PC-3 (cell line): ENCODE measurements at regions not wholly inside any gene's neighbourhood (a gene's known extent, or its start where the extent isn't known, plus 50 kb on each side); places are given as distances from the start of the nearest gene placed in this dataset.

Source experiments
- ATAC-seq: fragments of 200-7000 bp; cut with Tn5 transposase; 2 replicates; pipeline ENCODE4 v1.9.1; 2020; ENCODE audit warnings: mild to moderate bottlenecking, moderate library complexity
- BruUV-seq: library from RNA; stranded (reverse); fragments of 400-500 nt; replicated peaks from 2 replicates; lab custom pipeline; 2021; lab: Mats Ljungman, UMichigan
- CTCF ChIA-PET: fragments of 300-600 bp; sonication (Branson Sonifier 250); formaldehyde crosslinking; loops from one replicate; lab custom pipeline; 2022; ENCODE audit warnings: antibody characterized with exemption; lab: Charles Lee
- POLR2A ChIA-PET: fragments of 300-600 bp; sonication (Branson Sonifier 250); formaldehyde crosslinking; loops from one replicate; lab custom pipeline; 2022; ENCODE audit warnings: antibody characterized with exemption; ENCODE audit not compliant: unreplicated experiment; lab: Charles Lee
- DNase-seq: peaks from one replicate; pipeline ENCODE4 v3.0.0-alpha.2; 2015
- H2AFZ ChIP-seq: fragments of 300-600 bp; sonication (generic); 2 replicates; pipeline ENCODE4 v1.6.0; 2016; ENCODE audit warnings: antibody characterized with exemption, low read length
- H3F3A ChIP-seq: fragments of 300-600 bp; sonication (generic); one replicate; pipeline ENCODE4 v1.6.0; 2017; ENCODE audit warnings: antibody characterized with exemption, low read length, control low read depth, mild to moderate bottlenecking; ENCODE audit not compliant: unreplicated experiment
- H3K27ac ChIP-seq: fragments of 300-600 bp; sonication (generic); 2 replicates; pipeline ENCODE4 v1.5.1; 2016; ENCODE audit warnings: mild to moderate bottlenecking, low read length
- H3K27me3 ChIP-seq: fragments of 300-600 bp; sonication (generic); 2 replicates; pipeline ENCODE4 v1.6.1; 2016; ENCODE audit warnings: low read length, mixed read lengths
- H3K36me3 ChIP-seq: fragments of 300-600 bp; sonication (generic); 2 replicates; pipeline ENCODE4 v1.6.1; 2016; ENCODE audit warnings: low read depth, mixed run types, low read length, mixed read lengths
- H3K4me1 ChIP-seq: fragments of 300-600 bp; sonication (generic); 2 replicates; pipeline ENCODE4 v1.5.1; 2016; ENCODE audit warnings: low read length; ENCODE audit not compliant: insufficient read depth
- H3K4me2 ChIP-seq: fragments of 300-600 bp; sonication (generic); 2 replicates; pipeline ENCODE4 v1.6.0; 2016; ENCODE audit warnings: low read length
- H3K4me3 ChIP-seq: fragments of 300-600 bp; sonication (generic); 2 replicates; pipeline ENCODE4 v1.5.1; 2016; ENCODE audit warnings: mild to moderate bottlenecking, low read length, mixed read lengths
- H3K79me2 ChIP-seq: fragments of 300-600 bp; sonication (generic); 2 replicates; pipeline ENCODE4 v1.6.1; 2017; ENCODE audit warnings: low read length, mixed read lengths
- H3K9ac ChIP-seq: fragments of 300-600 bp; sonication (generic); 2 replicates; pipeline ENCODE4 v1.6.0; 2016; ENCODE audit warnings: mild to moderate bottlenecking, low read length
- H3K9me2 ChIP-seq: fragments of 300-600 bp; sonication (generic); replicated peaks from 2 replicates; pipeline ENCODE4 v1.6.1; 2016; ENCODE audit warnings: mixed run types, low read length, mixed read lengths
- H3K9me3 ChIP-seq: fragments of 300-600 bp; sonication (generic); 2 replicates; pipeline ENCODE4 v1.6.1; 2016; ENCODE audit warnings: low read length, mixed read lengths
- H4K20me1 ChIP-seq: fragments of 300-600 bp; sonication (generic); 2 replicates; pipeline ENCODE4 v1.6.1; 2016; ENCODE audit warnings: low read length, mixed read lengths
- CTCF ChIP-seq: fragments of 300-600 bp; sonication (generic); conservative IDR thresholded peaks from 2 replicates; pipeline ENCODE4 v1.5.1; 2017; ENCODE audit warnings: antibody characterized with exemption, low read depth, mild to moderate bottlenecking, low read length
- EZH2 ChIP-seq: fragments of 300-600 bp; sonication (generic); IDR thresholded peaks from one replicate; pipeline ENCODE4 v1.6.1; 2017; ENCODE audit warnings: antibody characterized with exemption, mild to moderate bottlenecking, low read length; ENCODE audit not compliant: unreplicated experiment
- EZH2phosphoT487 ChIP-seq: fragments of 300-600 bp; sonication (generic); IDR thresholded peaks from 2 replicates; pipeline ENCODE4 v1.6.1; 2018; ENCODE audit warnings: mild to moderate bottlenecking, antibody characterized with exemption, low read length, borderline replicate concordance
- intact Hi-C: fragments of 100-400 bp; cut with micrococcal nuclease; formaldehyde crosslinking; loops from 2 replicates; pipeline ENCODE4 v1.9.0; 2023

- Histone ChIP-seq H3K4me2 (no peak overlapping the region), H3K9ac (no peak overlapping the region), H3K9me3 (no peaks in the 10 kb centered on the region), H3K27me3 (no peaks in the 10 kb centered on the region), H3K27ac (no peak overlapping the region), H3K4me1 (no peaks in the 10 kb centered on the region), H3F3A (no peaks in the 10 kb centered on the region), H3K4me3 (no peak overlapping the region), H3K9me2 (no peaks in the 10 kb centered on the region), H4K20me1 (no peaks in the 10 kb centered on the region), H2AFZ (no peak overlapping the region), H3K36me3 (no peaks in the 10 kb centered on the region), H3K79me2 (no peaks in the 10 kb centered on the region)
- no peak for TF ChIP-seq CTCF
- ATAC-seq (peak; percentile 24; the same call in 1 of the 2 replicates), DNase-seq (no peak)
- CTCF ChIA-PET, result no interaction called here
- no TSS peak for BruUV-seq
- intact Hi-C loops, result no loop called here
- POLR2A ChIA-PET, result no interaction called here
These were observed 555.3 kb upstream of the ARRDC3 start for GRCh38 chr5:91938441-91938840.

- CTCF ChIA-PET, result no interaction called here
- Histone ChIP-seq H3K9me3 (no peaks in the 10 kb centered on the region), H3K4me2 (no peak overlapping the region), H3K4me1 (no peaks in the 10 kb centered on the region), H3K27ac (no peak overlapping the region), H2AFZ (no peak overlapping the region), H4K20me1 (no peaks in the 10 kb centered on the region), H3K4me3 (no peak overlapping the region), H3K27me3 (no peaks in the 10 kb centered on the region), H3K79me2 (no peaks in the 10 kb centered on the region), H3K9me2 (no peaks in the 10 kb centered on the region), H3K9ac (no peak overlapping the region), H3K36me3 (no peaks in the 10 kb centered on the region), H3F3A (no peaks in the 10 kb centered on the region)
- intact Hi-C loops, result no loop called here
- POLR2A ChIA-PET, result no interaction called here
- TF ChIP-seq EZH2phosphoT487 (no peak), CTCF (no peak)
- no TSS peak for BruUV-seq
- ATAC-seq (no peak), DNase-seq (no peak)
These were observed 554.0 kb upstream of the ARRDC3 start for GRCh38 chr5:91937121-91937520.

GRCh38 chr5:91929522-91929817 lies 546.4 kb upstream of the ARRDC3 start:
- no peaks in the 10 kb centered on the region for H3K9me2 ChIP-seq
- intact Hi-C loops, result loop anchor here (1.0 to 10.0 kb wide), 5 partner anchors 142 to 425 kb away; no protein-coding TSS in a partner anchor
- no peak for ATAC-seq
- H3K27ac ChIP-seq, result no peak overlapping the region
- no peaks in the 10 kb centered on the region for H4K20me1 ChIP-seq
- no peak overlapping the region for H3K9ac ChIP-seq
- H3F3A ChIP-seq, result no peaks in the 10 kb centered on the region
- ChIA-PET CTCF (interaction anchor here (1.0 kb wide), 2 partner anchors 89 to 288 kb away, joined by 3 read pairs; no protein-coding TSS in a partner anchor), POLR2A (no interaction called here)
- H3K4me1 ChIP-seq, result no peaks in the 10 kb centered on the region
- H3K4me3 ChIP-seq, result no peak overlapping the region
- no peaks in the 10 kb centered on the region for H3K36me3 ChIP-seq
- DNase-seq, result no peak
- no peaks in the 10 kb centered on the region for H3K9me3 ChIP-seq
- H3K4me2 ChIP-seq, result no peak overlapping the region
- no peak overlapping the region for H2AFZ ChIP-seq
- peaks cover 4% of the 10 kb centered on the region; the same call in 1 of the 2 replicates for H3K27me3 ChIP-seq
- no peak for TF ChIP-seq CTCF
- no peak for TF ChIP-seq EZH2phosphoT487
- TF ChIP-seq EZH2, result no peak
- BruUV-seq, result no TSS peak
- H3K79me2 ChIP-seq, result no peaks in the 10 kb centered on the region
